Stimulated activated effector memory CD8-positive, alpha-beta T cell treated with anti-CD3 and anti-CD28 coated beads, Interleukin-12 subunit alpha, Interleukin-12 subunit beta, amount 100 ng/mL, for 72 hours (primary cell): ENCODE measurements at regions not wholly inside any gene's neighbourhood (a gene's known extent, or its start where the extent isn't known, plus 50 kb on each side); places are given as distances from the start of the nearest gene placed in this dataset.

ENCODE experiments used
- ATAC-seq: fragments of 150-1000 bp; cut with Tn5 transposase; 2 replicates; pipeline ENCODE4 v1.10.0; 2021
- DNase-seq, 2 donors: peaks; one replicate each; pipeline ENCODE4 v3.0.0; 2021 to 2022; ENCODE audit warnings: low spot score in 2 of 2
- H3K27ac Mint-ChIP-seq: one replicate; pipeline ENCODE4 v1.8.0; 2022; ENCODE audit warnings: mild to moderate bottlenecking, mixed read lengths
- H3K36me3 Mint-ChIP-seq: one replicate; pipeline ENCODE4 v1.8.0; 2022; ENCODE audit warnings: mild to moderate bottlenecking, mixed read lengths
- H3K4me1 Mint-ChIP-seq: one replicate; pipeline ENCODE4 v1.8.0; 2022; ENCODE audit warnings: mixed read lengths
- H3K4me3 Mint-ChIP-seq: one replicate; pipeline ENCODE4 v1.8.0; 2022; ENCODE audit warnings: mild to moderate bottlenecking, mixed read lengths
- H3K9me3 Mint-ChIP-seq: one replicate; pipeline ENCODE4 v1.8.0; 2022; ENCODE audit warnings: mixed read lengths

DNA sequence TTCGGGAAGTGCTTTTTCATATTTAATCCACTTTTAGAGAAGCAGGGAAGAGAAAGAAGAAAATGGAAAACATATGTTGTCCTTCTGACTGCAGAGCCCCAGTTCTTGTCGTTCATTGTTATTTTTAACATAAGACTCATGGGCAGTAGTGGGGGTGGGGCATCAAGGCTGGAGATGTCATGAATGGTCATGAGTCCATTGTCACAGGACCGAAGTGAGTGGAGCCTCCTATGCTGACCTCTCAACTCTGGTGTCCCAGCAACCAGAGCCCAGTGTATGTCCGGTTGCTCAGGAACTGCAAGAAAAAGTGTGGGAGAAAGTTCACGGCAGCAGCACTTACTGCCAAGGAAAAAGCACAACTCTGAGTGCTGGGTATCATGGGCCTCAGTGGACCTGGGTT lies 108.6 kb downstream of the BANF2 start:
- H3K9me3 Mint-ChIP-seq = no peaks in the 10 kb centered on the region

DNA sequence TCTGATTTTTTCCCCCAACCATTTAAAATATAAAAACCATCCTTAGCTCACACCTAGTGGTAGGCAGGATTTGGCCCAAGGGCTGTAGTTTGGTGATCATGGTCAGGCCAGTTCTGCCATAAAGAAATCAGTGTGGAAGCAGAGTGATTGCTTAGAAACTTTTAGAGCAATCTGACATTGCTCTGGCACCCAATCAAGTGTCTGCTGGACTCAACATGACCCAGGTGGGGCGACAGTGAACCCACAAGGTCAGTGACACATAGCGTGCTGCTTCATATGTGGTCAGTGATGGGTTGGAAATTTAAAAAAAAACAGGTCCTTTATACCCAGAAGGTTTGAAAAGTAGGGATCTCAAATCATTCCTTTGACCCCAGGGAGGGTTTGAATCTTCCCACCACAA lies 107.9 kb downstream of the BANF2 start:
- no peak for DNase-seq
- no peak overlapping the region for H3K4me3 Mint-ChIP-seq
- no peak overlapping the region for H3K27ac Mint-ChIP-seq
- no peaks in the 10 kb centered on the region for H3K36me3 Mint-ChIP-seq
- H3K4me1 Mint-ChIP-seq = no peaks in the 10 kb centered on the region
- no peak for ATAC-seq
- no peaks in the 10 kb centered on the region for H3K9me3 Mint-ChIP-seq

More for the DNA sequence above, 108.6 kb downstream of the BANF2 start:
- H3K27ac Mint-ChIP-seq = no peak overlapping the region
- no peaks in the 10 kb centered on the region for H3K36me3 Mint-ChIP-seq
- DNase-seq (no peak), ATAC-seq (no peak)
- H3K4me3 Mint-ChIP-seq = no peak overlapping the region
- H3K4me1 Mint-ChIP-seq = no peaks in the 10 kb centered on the region

DNA sequence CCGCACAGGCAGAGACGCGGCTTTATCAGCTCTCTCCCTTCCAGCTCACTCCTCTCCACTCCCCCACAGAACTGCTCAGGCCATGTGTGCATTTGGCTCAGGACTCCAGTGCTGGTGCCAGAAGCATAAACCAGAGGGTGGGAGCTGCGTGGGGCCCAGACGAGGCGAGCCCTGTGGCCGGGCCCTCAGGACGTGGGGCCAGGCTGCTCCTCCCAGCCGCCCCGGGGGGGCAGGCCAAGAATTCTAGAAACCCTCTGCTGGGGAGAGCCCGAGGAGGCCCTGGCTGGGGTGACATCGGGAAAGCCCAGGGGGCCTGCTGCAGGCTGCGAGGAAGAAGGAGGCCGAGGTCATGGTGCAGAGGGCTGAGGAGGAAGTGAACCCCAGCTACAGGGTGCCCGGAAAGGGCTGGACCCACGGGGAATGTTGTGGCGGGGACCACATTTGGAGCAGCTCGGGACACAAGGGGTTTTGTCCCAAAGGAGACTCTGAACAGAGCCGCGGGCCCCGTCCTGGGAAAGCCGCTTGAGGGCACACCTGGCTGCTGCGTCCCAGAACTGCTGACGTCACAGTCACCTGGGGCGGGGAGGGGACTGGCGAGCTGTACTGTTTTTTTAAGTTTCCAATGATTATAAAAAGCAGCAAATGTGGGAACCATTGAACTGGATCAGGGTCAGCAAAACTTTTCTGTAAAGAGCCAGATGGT lies 107.1 kb downstream of the BANF2 start:
- DNase-seq = no peak
- Mint-ChIP-seq H3K9me3 (no peaks in the 10 kb centered on the region), H3K36me3 (no peaks in the 10 kb centered on the region), H3K4me1 (no peaks in the 10 kb centered on the region), H3K4me3 (no peak overlapping the region), H3K27ac (no peak overlapping the region)
- ATAC-seq = no peak

DNA sequence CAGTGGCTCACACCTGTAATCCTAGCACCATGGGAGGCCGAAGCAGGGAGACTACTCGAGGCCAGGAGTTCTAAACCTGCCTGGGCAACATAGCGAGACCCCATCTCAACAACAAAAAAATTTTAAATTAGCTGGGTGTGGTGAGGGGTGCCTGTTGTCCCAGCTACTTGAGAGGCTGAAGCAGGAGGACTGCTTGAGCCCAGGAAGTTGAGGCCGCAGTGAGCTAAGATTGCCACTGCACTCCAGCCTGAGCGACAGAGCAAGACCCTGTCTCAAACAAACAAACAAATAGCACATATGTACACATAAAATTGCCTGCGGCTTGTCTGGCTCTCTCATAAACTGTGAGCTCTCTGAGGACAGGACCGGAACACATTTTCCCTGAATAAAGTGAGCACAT lies 106.3 kb downstream of the BANF2 start:
- DNase-seq (no peak), ATAC-seq (no peak)
- Mint-ChIP-seq H3K9me3 (no peaks in the 10 kb centered on the region), H3K4me1 (no peaks in the 10 kb centered on the region), H3K36me3 (no peaks in the 10 kb centered on the region), H3K27ac (no peak overlapping the region), H3K4me3 (no peak overlapping the region)

DNA sequence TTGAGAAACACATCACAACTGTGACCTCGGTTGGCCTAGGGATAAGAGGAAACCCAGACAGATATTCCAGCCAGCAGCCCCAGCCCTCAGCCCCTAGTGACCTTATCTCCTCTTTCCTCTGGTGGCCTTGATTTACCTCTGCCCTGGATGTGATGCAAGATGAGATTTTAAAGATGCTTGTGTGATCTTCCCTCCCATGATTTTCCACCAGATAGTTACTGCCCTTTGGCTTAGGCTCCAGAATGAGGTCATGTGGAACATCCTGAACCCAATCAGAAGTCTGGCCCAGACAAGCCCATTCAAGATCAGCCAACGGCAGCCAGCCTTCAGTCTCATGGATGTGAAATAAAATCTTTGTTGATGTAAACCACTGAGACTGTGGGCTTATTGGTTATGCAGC lies 104.0 kb downstream of the BANF2 start:
- DNase-seq = no peak
- Mint-ChIP-seq H3K4me3 (no peak overlapping the region), H3K27ac (no peak overlapping the region), H3K4me1 (no peaks in the 10 kb centered on the region), H3K9me3 (peaks cover 2% of the 10 kb centered on the region), H3K36me3 (no peaks in the 10 kb centered on the region)
- no peak for ATAC-seq

DNA sequence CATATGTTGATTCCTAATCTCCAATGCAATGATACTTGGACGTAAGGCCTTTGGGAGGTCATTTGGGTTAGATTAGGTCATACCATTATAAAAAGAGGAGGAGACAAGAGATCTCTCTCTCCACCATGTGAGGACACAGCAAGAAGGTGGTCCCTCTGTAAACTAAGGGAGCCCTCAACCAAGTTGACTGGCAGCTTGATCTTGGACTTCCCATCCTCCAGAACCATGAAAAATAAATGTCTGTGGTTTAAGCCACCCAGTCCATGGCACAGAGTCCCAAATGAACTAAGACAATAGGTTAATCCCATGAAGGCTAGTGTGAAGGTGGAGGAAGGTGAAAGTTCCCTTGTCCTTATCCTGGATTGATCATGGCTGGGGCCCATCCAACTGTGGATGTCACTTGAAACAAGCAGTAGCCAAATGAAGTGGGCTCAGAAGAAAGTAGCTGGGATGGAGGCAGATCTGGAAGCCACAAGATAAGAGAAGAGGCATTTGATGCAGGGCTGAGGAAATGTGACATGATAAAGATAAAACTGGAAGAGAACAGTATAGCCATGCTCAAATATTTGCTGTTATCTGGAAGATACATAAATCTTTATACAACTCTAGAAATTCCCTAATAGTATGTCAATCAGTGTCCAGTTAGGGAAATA lies 99.9 kb downstream of the BANF2 start:
- Mint-ChIP-seq H3K9me3 (peaks cover 3% of the 10 kb centered on the region), H3K36me3 (no peaks in the 10 kb centered on the region), H3K4me3 (no peak overlapping the region), H3K27ac (no peak overlapping the region), H3K4me1 (no peaks in the 10 kb centered on the region)
- no peak for DNase-seq
- ATAC-seq = no peak

DNA sequence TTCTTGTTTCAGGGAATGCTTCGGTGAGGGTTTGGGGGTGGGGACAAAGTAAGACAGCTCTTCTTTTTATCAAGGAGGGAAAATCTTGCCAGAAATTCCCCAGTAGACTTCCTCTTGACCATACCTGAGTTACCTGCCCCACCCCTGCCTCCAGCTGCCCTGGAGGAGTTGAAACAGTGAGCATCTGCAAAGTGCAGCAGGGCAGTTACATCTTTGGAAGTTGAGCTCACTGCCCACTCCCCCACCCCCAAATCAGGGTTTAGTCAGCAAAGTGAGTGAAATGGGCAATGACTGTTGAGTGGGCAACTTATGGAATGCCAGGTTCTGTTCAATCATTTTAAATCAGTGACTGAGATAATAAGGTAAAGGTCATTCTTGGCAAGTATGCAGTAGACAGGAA lies 98.8 kb downstream of the BANF2 start:
- Mint-ChIP-seq H3K4me1 (no peaks in the 10 kb centered on the region), H3K27ac (no peak overlapping the region), H3K4me3 (no peak overlapping the region), H3K9me3 (peaks cover 3% of the 10 kb centered on the region), H3K36me3 (no peaks in the 10 kb centered on the region)
- no peak for DNase-seq
- ATAC-seq = no peak

DNA sequence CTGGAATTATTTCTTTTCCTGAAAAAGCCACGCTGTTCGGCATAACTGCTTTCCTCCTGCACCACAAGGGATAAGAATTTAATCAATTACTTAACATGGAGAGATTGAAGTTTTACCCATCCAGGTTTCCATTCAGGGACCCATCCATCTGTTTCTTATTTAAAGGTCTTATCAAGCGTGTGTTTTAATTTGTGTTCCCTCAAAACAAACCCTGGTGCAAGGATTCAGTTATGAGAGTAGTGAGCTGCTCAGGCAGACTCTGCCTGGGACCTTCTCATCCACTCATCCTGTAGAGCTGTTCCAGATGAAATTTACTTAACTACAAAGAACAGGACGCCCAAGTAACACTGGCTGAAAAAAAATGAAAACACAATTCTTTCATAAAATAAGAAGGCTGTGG lies 97.8 kb downstream of the BANF2 start:
- H3K4me3 Mint-ChIP-seq = no peak overlapping the region
- no peaks in the 10 kb centered on the region for H3K36me3 Mint-ChIP-seq
- no peaks in the 10 kb centered on the region for H3K4me1 Mint-ChIP-seq
- peaks cover 3% of the 10 kb centered on the region for H3K9me3 Mint-ChIP-seq
- H3K27ac Mint-ChIP-seq = no peak overlapping the region
- ATAC-seq (no peak), DNase-seq (no peak)

DNA sequence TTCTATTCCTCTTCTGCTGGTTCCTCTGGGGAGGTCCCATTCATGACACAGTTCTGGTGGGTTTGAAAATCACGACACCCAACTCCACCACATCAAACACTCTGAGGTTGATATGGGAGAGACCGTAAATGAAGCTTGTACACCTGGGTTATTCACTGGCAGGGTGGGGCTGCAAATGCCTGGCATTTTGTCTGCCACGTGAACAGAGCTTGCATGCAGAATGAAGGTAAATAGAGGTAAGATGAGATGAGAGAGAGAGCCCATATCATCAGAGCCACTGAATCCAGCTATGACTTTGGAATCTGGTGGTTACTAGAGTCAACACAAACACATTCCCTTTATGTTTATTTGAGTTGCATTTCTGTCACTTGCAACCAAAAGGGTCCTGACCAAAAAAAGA lies 97.4 kb downstream of the BANF2 start:
- Mint-ChIP-seq H3K9me3 (peaks cover 3% of the 10 kb centered on the region), H3K4me3 (no peak overlapping the region), H3K36me3 (no peaks in the 10 kb centered on the region), H3K27ac (no peak overlapping the region), H3K4me1 (no peaks in the 10 kb centered on the region)
- DNase-seq = no peak
- ATAC-seq = no peak

DNA sequence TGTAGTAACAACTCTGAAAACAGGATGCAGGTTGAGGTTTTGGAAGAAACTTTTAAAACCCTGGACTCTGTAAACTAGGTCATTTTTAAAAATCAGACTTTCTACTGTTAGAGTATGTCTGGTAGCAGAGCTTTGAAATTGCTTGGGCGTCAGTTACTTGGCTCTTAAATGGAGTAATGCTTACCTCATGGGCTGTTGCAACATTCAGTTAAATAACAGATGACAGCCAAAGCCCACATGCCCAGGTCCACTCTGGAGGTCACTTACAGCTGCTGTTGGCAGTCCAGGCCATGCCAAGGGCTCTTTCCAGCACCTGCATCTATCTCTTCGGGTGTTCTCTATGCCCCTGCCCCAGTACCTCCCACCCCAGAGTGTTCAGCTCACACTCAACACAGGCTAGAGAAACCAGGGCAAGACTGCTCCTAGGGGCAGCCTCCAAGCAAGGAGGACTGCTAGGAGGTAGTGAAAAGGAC lies 96.4 kb downstream of the BANF2 start:
- no peak overlapping the region for H3K4me3 Mint-ChIP-seq
- no peak for ATAC-seq
- H3K9me3 Mint-ChIP-seq = peaks cover 3% of the 10 kb centered on the region
- no peaks in the 10 kb centered on the region for H3K4me1 Mint-ChIP-seq
- no peak overlapping the region for H3K27ac Mint-ChIP-seq
- no peaks in the 10 kb centered on the region for H3K36me3 Mint-ChIP-seq
- no peak for DNase-seq

DNA sequence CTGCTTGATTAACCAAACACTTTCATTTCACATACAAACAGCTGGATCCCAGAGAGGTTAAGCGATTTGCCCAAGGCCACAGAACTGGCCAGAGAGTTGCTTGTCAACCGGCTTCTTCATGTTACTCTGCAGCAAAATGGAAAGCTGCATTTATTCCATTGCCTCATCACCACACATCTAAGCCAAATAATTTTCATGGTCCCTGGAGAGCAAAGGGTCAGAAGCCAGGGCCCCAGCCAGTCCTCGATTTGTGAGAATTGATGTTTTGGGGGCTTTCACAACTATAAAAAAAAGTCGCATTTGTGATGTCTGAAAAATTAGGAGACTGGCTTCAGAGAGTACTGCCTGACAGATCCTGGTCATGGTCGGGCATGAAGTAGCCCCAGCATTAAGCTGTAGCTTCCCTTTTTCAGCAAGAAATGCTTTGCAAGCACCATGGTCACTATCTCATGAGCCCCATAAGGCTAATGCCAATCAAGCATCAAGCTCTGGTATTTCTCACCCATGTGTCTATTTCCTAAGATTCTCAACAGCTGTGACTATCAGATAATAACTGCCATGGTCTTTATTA lies 95.8 kb downstream of the BANF2 start:
- ATAC-seq (no peak), DNase-seq (no peak)
- Mint-ChIP-seq H3K27ac (no peak overlapping the region), H3K9me3 (peaks cover 3% of the 10 kb centered on the region), H3K4me1 (no peaks in the 10 kb centered on the region), H3K36me3 (no peaks in the 10 kb centered on the region), H3K4me3 (no peak overlapping the region)

DNA sequence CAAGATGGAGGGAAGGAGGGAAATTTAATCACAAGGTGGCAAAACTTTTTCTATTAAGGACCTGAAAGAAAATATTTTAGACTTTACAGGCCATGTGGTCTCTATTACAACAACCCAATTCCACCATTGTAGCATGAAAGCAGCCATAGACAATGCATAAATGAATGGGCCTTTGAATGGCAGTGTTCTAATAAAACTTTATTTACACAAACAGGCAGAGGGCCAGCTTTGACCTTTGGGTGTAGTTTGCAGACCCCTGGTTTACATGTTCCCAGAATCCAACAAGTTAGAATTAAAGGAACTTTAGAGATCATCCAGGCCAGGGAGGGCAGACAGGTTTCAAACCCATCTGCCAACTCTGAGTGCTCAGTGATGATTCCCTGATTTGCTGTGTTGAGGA lies 95.2 kb downstream of the BANF2 start:
- Mint-ChIP-seq H3K9me3 (peaks cover 3% of the 10 kb centered on the region), H3K4me3 (no peak overlapping the region), H3K36me3 (no peaks in the 10 kb centered on the region), H3K4me1 (no peaks in the 10 kb centered on the region), H3K27ac (no peak overlapping the region)
- no peak for ATAC-seq
- DNase-seq = no peak

DNA sequence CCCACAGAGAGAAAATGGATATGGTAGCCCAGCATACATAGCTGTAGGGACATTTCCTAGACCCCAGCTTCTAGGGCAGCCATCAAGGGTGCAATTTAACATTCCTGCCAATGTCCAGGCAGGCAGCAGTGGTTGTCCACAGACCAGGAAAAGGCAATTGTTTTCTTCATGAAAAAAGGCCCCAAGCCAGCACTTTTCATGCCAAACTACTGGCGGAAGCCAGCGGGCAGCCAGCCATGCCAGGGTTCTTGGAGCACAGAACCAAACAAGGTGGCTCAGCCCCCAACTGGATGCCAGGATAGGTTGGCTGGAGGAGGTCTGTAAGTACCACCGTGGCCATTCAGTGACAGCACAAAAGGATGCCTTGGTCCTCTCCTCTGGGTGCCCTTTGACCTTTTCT lies 94.6 kb downstream of the BANF2 start:
- no peak for ATAC-seq
- H3K36me3 Mint-ChIP-seq = no peaks in the 10 kb centered on the region
- H3K4me3 Mint-ChIP-seq = no peak overlapping the region
- H3K27ac Mint-ChIP-seq = no peak overlapping the region
- H3K9me3 Mint-ChIP-seq = peaks cover 3% of the 10 kb centered on the region
- no peak for DNase-seq
- no peaks in the 10 kb centered on the region for H3K4me1 Mint-ChIP-seq

DNA sequence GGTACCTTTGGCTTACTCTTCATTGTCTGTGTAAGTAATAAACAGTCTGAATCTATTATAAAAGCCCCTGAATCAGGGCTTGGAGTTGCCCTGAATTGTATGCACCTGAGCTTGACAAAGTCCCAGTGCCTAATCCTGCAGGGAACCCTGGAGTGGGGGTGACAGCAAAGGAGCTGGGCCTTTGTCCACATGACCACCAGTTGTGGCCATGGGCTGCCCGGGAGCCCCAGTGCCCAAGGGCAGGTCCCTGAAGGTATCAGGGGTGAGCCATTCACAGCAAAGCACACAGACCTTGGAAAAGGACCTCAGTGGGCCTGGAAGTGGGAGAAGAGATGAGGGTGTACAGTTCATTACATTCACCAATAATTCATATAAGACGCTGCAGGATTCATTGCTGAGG lies 94.2 kb downstream of the BANF2 start:
- Mint-ChIP-seq H3K27ac (no peak overlapping the region), H3K4me3 (no peak overlapping the region), H3K36me3 (no peaks in the 10 kb centered on the region), H3K4me1 (no peaks in the 10 kb centered on the region), H3K9me3 (peaks cover 3% of the 10 kb centered on the region)
- DNase-seq = no peak
- no peak for ATAC-seq

DNA sequence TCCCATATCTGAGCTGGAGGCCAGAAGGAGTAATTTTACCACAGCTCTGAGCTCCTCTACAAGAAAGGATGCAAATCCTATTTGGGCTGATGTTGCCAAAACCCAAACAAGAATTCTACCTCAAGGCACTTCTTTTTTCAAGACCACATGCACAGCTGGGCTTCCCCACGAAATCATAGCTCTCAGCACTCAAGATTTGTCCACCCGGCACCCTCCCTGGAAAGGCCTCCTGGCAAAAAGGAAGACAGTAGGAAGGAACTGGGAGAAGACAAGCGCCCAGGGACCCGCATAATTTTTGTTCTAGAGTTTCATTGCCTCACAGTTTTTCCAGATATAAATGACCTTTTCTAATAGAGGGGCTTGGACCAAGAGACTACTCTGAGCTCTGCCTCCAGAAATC lies 90.5 kb downstream of the BANF2 start:
- no peak overlapping the region for H3K4me3 Mint-ChIP-seq
- no peaks in the 10 kb centered on the region for H3K36me3 Mint-ChIP-seq
- DNase-seq (no peak), ATAC-seq (no peak)
- H3K9me3 Mint-ChIP-seq = no peaks in the 10 kb centered on the region
- no peaks in the 10 kb centered on the region for H3K4me1 Mint-ChIP-seq
- H3K27ac Mint-ChIP-seq = no peak overlapping the region

DNA sequence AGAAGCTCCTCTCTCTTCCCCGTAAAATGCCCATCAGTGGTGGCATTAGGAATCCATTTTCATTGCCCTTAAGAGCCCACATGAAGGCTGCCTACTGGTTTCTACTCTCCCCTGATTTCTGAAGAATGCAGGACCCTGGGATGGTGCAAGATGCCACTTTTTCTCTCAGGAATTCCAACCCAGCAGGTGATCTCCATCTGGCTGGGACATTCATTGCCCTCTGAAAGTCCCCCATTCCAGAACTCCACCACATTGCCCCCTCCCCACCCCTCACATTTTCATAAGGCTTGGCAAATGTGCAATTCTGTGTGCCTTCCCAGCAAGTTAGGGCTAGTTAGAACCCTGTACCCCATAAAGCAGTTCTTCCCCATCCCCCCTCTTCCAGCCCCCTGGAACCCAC lies 88.0 kb downstream of the BANF2 start:
- DNase-seq (no peak), ATAC-seq (no peak)
- Mint-ChIP-seq H3K9me3 (no peaks in the 10 kb centered on the region), H3K4me3 (no peak overlapping the region), H3K27ac (no peak overlapping the region), H3K36me3 (no peaks in the 10 kb centered on the region), H3K4me1 (no peaks in the 10 kb centered on the region)
